Neural progenitor cell (in vitro differentiated cells): ENCODE measurements at regions not wholly inside any gene's neighbourhood (a gene's known extent, or its start where the extent isn't known, plus 50 kb on each side); places are given as distances from the start of the nearest gene placed in this dataset.

Source experiments
- DNase-seq: peaks from one replicate; pipeline ENCODE4 v3.0.0-alpha.2; 2016; ENCODE audit warnings: low spot score
- H2AFZ ChIP-seq: fragments of 200-600 bp; sonication (generic); replicated peaks from 2 replicates; pipeline ENCODE4 v1.6.1; 2016; ENCODE audit warnings: antibody characterized with exemption
- H3F3A ChIP-seq: fragments of 200-600 bp; sonication (generic); 2 replicates; pipeline ENCODE4 v1.6.1; 2016; ENCODE audit warnings: antibody characterized with exemption, low read depth
- H3K27ac ChIP-seq: fragments of 200-600 bp; sonication (generic); 2 replicates; pipeline ENCODE4 v1.5.1; 2016; ENCODE audit warnings: mild to moderate bottlenecking
- H3K27me3 ChIP-seq: fragments of 200-600 bp; sonication (generic); 2 replicates; pipeline ENCODE4 v1.6.1; 2016; ENCODE audit warnings: mild to moderate bottlenecking, moderate library complexity
- H3K36me3 ChIP-seq: fragments of 200-600 bp; sonication (generic); 2 replicates; pipeline ENCODE4 v1.5.1; 2016
- H3K4me1 ChIP-seq: fragments of 200-600 bp; sonication (generic); 2 replicates; pipeline ENCODE4 v1.6.1; 2016; ENCODE audit warnings: mixed run types
- H3K4me2 ChIP-seq: fragments of 200-600 bp; sonication (generic); 2 replicates; pipeline ENCODE4 v1.6.1; 2016
- H3K4me3 ChIP-seq: fragments of 200-600 bp; sonication (generic); 2 replicates; pipeline ENCODE4 v1.5.1; 2016
- H3K79me2 ChIP-seq: fragments of 200-600 bp; sonication (generic); 2 replicates; pipeline ENCODE4 v1.6.1; 2016; ENCODE audit warnings: low read depth
- H3K9ac ChIP-seq: fragments of 200-600 bp; sonication (generic); 2 replicates; pipeline ENCODE4 v1.6.1; 2016
- H3K9me3 ChIP-seq: fragments of 200-600 bp; sonication (generic); 2 replicates; pipeline ENCODE4 v1.5.1; 2016; ENCODE audit warnings: low read depth
- H4K20me1 ChIP-seq: fragments of 200-600 bp; sonication (generic); 2 replicates; pipeline ENCODE4 v1.6.1; 2016; ENCODE audit warnings: low read depth
- H3K27ac Mint-ChIP-seq: 3 replicates; pipeline ENCODE4 v1.8.0; 2021; ENCODE audit warnings: mixed read lengths
- H3K27me3 Mint-ChIP-seq: 2 replicates; pipeline ENCODE4 v1.8.0; 2022; ENCODE audit warnings: low read depth, mild to moderate bottlenecking, inconsistent platforms, moderate library complexity, mixed read lengths; ENCODE audit not compliant: insufficient read depth
- H3K36me3 Mint-ChIP-seq: 3 replicates; pipeline ENCODE4 v1.8.0; 2021; ENCODE audit warnings: mixed read lengths
- H3K4me1 Mint-ChIP-seq: 3 replicates; pipeline ENCODE4 v1.8.0; 2021; ENCODE audit warnings: mixed read lengths
- H3K4me3 Mint-ChIP-seq: 3 replicates; pipeline ENCODE4 v1.8.0; 2021; ENCODE audit warnings: mild to moderate bottlenecking, moderate library complexity, mixed read lengths
- H3K9me3 Mint-ChIP-seq: 3 replicates; pipeline ENCODE4 v1.8.0; 2020; ENCODE audit warnings: mixed read lengths
- CTCF ChIP-seq: fragments of 200-600 bp; sonication (generic); IDR thresholded peaks from 2 replicates; pipeline ENCODE4 v1.5.1; 2017; ENCODE audit warnings: antibody characterized with exemption, mild to moderate bottlenecking
- EZH2 ChIP-seq: fragments of 200-600 bp; sonication (generic); IDR thresholded peaks from 2 replicates; pipeline ENCODE4 v1.6.1; 2017; ENCODE audit warnings: antibody characterized with exemption, mild to moderate bottlenecking, moderate library complexity
- EZH2phosphoT487 ChIP-seq: fragments of 200-600 bp; sonication (generic); IDR thresholded peaks from 2 replicates; pipeline ENCODE4 v1.6.1; 2017; ENCODE audit warnings: antibody characterized with exemption

DNA sequence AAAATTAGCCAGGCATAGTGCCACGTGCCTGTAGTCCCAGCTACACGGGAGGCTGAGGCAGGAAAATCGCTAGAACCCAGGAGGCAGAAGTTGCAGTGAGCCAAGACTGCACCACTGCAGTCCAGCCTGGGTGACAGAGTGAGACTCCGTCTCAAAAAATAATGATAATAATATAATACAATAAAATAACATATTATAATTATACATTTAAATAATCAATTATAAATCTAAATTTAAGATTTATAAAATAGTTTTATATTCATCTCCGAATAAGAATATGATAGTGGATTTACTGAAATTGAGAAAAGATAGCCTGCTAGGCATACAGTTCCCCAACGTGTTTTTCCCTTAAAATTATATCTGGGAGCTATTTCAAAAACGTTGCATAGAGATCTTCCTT is 599.6 kb downstream of the CDH18 start:
- Mint-ChIP-seq H3K36me3 (no peaks in the 10 kb centered on the region), H3K9me3 (no peaks in the 10 kb centered on the region), H3K27ac (no peak overlapping the region), H3K4me1 (no peaks in the 10 kb centered on the region), H3K4me3 (no peak overlapping the region), H3K27me3 (no peaks in the 10 kb centered on the region)
- Histone ChIP-seq H3K9ac (no peak overlapping the region), H4K20me1 (no peaks in the 10 kb centered on the region), H3K4me2 (no peak overlapping the region), H3K27me3 (no peaks in the 10 kb centered on the region), H3K9me3 (no peaks in the 10 kb centered on the region), H3K4me1 (no peaks in the 10 kb centered on the region), H3K4me3 (no peak overlapping the region), H3F3A (no peaks in the 10 kb centered on the region), H3K79me2 (no peaks in the 10 kb centered on the region), H2AFZ (no peak overlapping the region), H3K27ac (no peak overlapping the region), H3K36me3 (no peaks in the 10 kb centered on the region)
- no peak for DNase-seq
- TF ChIP-seq EZH2phosphoT487 (no peak), EZH2 (no peak), CTCF (no peak)

GRCh38 chr5:19401032-19401431 is 587.0 kb downstream of the CDH18 start:
- H3K27ac Mint-ChIP-seq, result no peak overlapping the region
- no peaks in the 10 kb centered on the region for H3K36me3 Mint-ChIP-seq
- H3K36me3 ChIP-seq, result no peaks in the 10 kb centered on the region
- no peaks in the 10 kb centered on the region for H3K4me1 ChIP-seq
- no peaks in the 10 kb centered on the region for H3K27me3 ChIP-seq
- TF ChIP-seq EZH2 (no peak), CTCF (no peak), EZH2phosphoT487 (no peak)
- H3K4me2 ChIP-seq, result no peak overlapping the region
- no peaks in the 10 kb centered on the region for H3K9me3 ChIP-seq
- H3K4me3 ChIP-seq, result no peak overlapping the region
- H3K27me3 Mint-ChIP-seq, result no peaks in the 10 kb centered on the region
- H3K4me3 Mint-ChIP-seq, result no peak overlapping the region
- no peak overlapping the region for H3K9ac ChIP-seq
- H3K9me3 Mint-ChIP-seq, result no peaks in the 10 kb centered on the region
- H3F3A ChIP-seq, result no peaks in the 10 kb centered on the region
- no peaks in the 10 kb centered on the region for H3K79me2 ChIP-seq
- no peaks in the 10 kb centered on the region for H3K4me1 Mint-ChIP-seq
- no peaks in the 10 kb centered on the region for H4K20me1 ChIP-seq
- no peak overlapping the region for H2AFZ ChIP-seq
- no peak for DNase-seq
- H3K27ac ChIP-seq, result no peak overlapping the region

GRCh38 chr5:19406576-19407365 is 581.2 kb downstream of the CDH18 start:
- Mint-ChIP-seq H3K9me3 (peaks cover 2% of the 10 kb centered on the region), H3K27me3 (no peaks in the 10 kb centered on the region), H3K36me3 (no peaks in the 10 kb centered on the region), H3K4me3 (no peak overlapping the region), H3K4me1 (no peaks in the 10 kb centered on the region), H3K27ac (no peak overlapping the region)
- H3K79me2 ChIP-seq, result no peaks in the 10 kb centered on the region
- H3K36me3 ChIP-seq, result no peaks in the 10 kb centered on the region
- H3K9ac ChIP-seq, result no peak overlapping the region
- H3F3A ChIP-seq, result no peaks in the 10 kb centered on the region
- H3K27ac ChIP-seq, result no peak overlapping the region
- TF ChIP-seq CTCF, result no peak
- TF ChIP-seq EZH2, result no peak
- H3K4me1 ChIP-seq, result no peaks in the 10 kb centered on the region
- no peak overlapping the region for H3K4me3 ChIP-seq
- no peak overlapping the region for H3K4me2 ChIP-seq
- no peaks in the 10 kb centered on the region for H4K20me1 ChIP-seq
- no peak for DNase-seq
- no peaks in the 10 kb centered on the region for H3K9me3 ChIP-seq
- H2AFZ ChIP-seq, result peak overlapping the region; percentile 32
- no peaks in the 10 kb centered on the region for H3K27me3 ChIP-seq
